GM12878 (cell line): ENCODE measurements at regions not wholly inside any gene's neighbourhood (a gene's known extent, or its start where the extent isn't known, plus 50 kb on each side); places are given as distances from the start of the nearest gene placed in this dataset.

ENCODE experiments used
- ATF2 ChIP-seq: IDR thresholded peaks from 2 replicates; pipeline ENCODE4 v1.6.1; 2012; ENCODE audit warnings: low read length, inconsistent platforms
- CEBPB ChIP-seq, 2 experiments: fragments of 150-350 bp in 1 of 2; IDR thresholded peaks; 2 replicates each; pipeline ENCODE4 v1.6.1; 2012 to 2014; ENCODE audit warnings: low read depth in 2 of 2, low read length in 2 of 2, borderline replicate concordance in 1 of 2, inconsistent platforms in 1 of 2
- CTCF ChIP-seq, 3 experiments: IDR thresholded peaks in 2 of 3; conservative IDR thresholded peaks in 1 of 3; 2 replicates each; pipeline ENCODE4 v1.5.1; 2011; ENCODE audit warnings: low read depth in 3 of 3, low read length in 3 of 3, mild to moderate bottlenecking in 3 of 3, control low read depth in 2 of 3, moderate library complexity in 2 of 3, inconsistent platforms in 1 of 3, mixed read lengths in 1 of 3; ENCODE audit not compliant: control insufficient read depth in 2 of 3, insufficient read depth in 1 of 3; ENCODE audit errors: extremely low read depth in 1 of 3
- ESRRA ChIP-seq: IDR thresholded peaks from 2 replicates; pipeline ENCODE4 v1.6.1; 2012; ENCODE audit warnings: mild to moderate bottlenecking, low read length, improper control_type of control experiment
- HDAC2 ChIP-seq: fragments of 200-600 bp; sonication (generic); IDR thresholded peaks from 2 replicates; pipeline ENCODE4 v1.6.1; 2017
- MAX ChIP-seq: IDR thresholded peaks from 2 replicates; pipeline ENCODE4 v1.6.1; 2012; ENCODE audit warnings: low read depth, low read length, improper control_type of control experiment
- NFXL1 ChIP-seq: fragments of 450-650 bp; IDR thresholded peaks from 2 replicates; pipeline ENCODE4 v1.6.1; 2017; ENCODE audit warnings: antibody characterized with exemption, mild to moderate bottlenecking, borderline replicate concordance
- POLR2A ChIP-seq: IDR thresholded peaks from 2 replicates; pipeline ENCODE4 v1.6.1; 2011; ENCODE audit warnings: low read depth, mild to moderate bottlenecking, low read length
- POLR2AphosphoS5 ChIP-seq: IDR thresholded peaks from 2 replicates; pipeline ENCODE4 v1.6.1; 2011; ENCODE audit warnings: mild to moderate bottlenecking, low read length, inconsistent platforms
- SPI1 ChIP-seq: IDR thresholded peaks from 2 replicates; pipeline ENCODE4 v1.6.1; 2011; ENCODE audit warnings: low read depth, mild to moderate bottlenecking, low read length, moderate library complexity, borderline replicate concordance; ENCODE audit not compliant: insufficient read depth
- ZNF274 ChIP-seq: IDR thresholded peaks from one replicate; pipeline ENCODE4 v1.8.0; 2011; ENCODE audit not compliant: insufficient read length, insufficient read depth

- TF ChIP-seq ZNF274: no peak
- no peak for TF ChIP-seq CTCF (IDR thresholded peaks at IDR 0.05 in 2 of 3, conservative IDR thresholded peaks at IDR 0.05 in 1 of 3; ENCODE audit: control insufficient read depth in 2 of 3, extremely low read depth in 1 of 3, insufficient read depth in 1 of 3, low read depth in 3 of 3, low read length in 3 of 3)
- no peak for TF ChIP-seq POLR2A
- no peak for TF ChIP-seq ATF2
- no peak for TF ChIP-seq NFXL1
- no peak for TF ChIP-seq CEBPB (IDR thresholded peaks at IDR 0.05; ENCODE audit: borderline replicate concordance in 1 of 2, low read depth in 2 of 2, low read length in 2 of 2)
- TF ChIP-seq SPI1: no peak
- no peak for TF ChIP-seq MAX
- TF ChIP-seq POLR2AphosphoS5: no peak
- no peak for TF ChIP-seq HDAC2
- TF ChIP-seq ESRRA: no peak
These were observed 911.4 kb upstream of the ZEB2 start for GRCh38 chr2:145431181-145431951.
